PC-3 (cell line): ENCODE measurements at regions not wholly inside any gene's neighbourhood (a gene's known extent, or its start where the extent isn't known, plus 50 kb on each side); places are given as distances from the start of the nearest gene placed in this dataset.

Experiments
- ATAC-seq: fragments of 200-7000 bp; cut with Tn5 transposase; 2 replicates; pipeline ENCODE4 v1.9.1; 2020; ENCODE audit warnings: mild to moderate bottlenecking, moderate library complexity
- BruUV-seq: library from RNA; stranded (reverse); fragments of 400-500 nt; replicated peaks from 2 replicates; lab custom pipeline; 2021; lab: Mats Ljungman, UMichigan
- CTCF ChIA-PET: fragments of 300-600 bp; sonication (Branson Sonifier 250); formaldehyde crosslinking; loops from one replicate; lab custom pipeline; 2022; ENCODE audit warnings: antibody characterized with exemption; lab: Charles Lee
- POLR2A ChIA-PET: fragments of 300-600 bp; sonication (Branson Sonifier 250); formaldehyde crosslinking; loops from one replicate; lab custom pipeline; 2022; ENCODE audit warnings: antibody characterized with exemption; ENCODE audit not compliant: unreplicated experiment; lab: Charles Lee
- DNase-seq: peaks from one replicate; pipeline ENCODE4 v3.0.0-alpha.2; 2015
- H2AFZ ChIP-seq: fragments of 300-600 bp; sonication (generic); 2 replicates; pipeline ENCODE4 v1.6.0; 2016; ENCODE audit warnings: antibody characterized with exemption, low read length
- H3F3A ChIP-seq: fragments of 300-600 bp; sonication (generic); one replicate; pipeline ENCODE4 v1.6.0; 2017; ENCODE audit warnings: antibody characterized with exemption, low read length, control low read depth, mild to moderate bottlenecking; ENCODE audit not compliant: unreplicated experiment
- H3K27ac ChIP-seq: fragments of 300-600 bp; sonication (generic); 2 replicates; pipeline ENCODE4 v1.5.1; 2016; ENCODE audit warnings: mild to moderate bottlenecking, low read length
- H3K27me3 ChIP-seq: fragments of 300-600 bp; sonication (generic); 2 replicates; pipeline ENCODE4 v1.6.1; 2016; ENCODE audit warnings: low read length, mixed read lengths
- H3K36me3 ChIP-seq: fragments of 300-600 bp; sonication (generic); 2 replicates; pipeline ENCODE4 v1.6.1; 2016; ENCODE audit warnings: low read depth, mixed run types, low read length, mixed read lengths
- H3K4me1 ChIP-seq: fragments of 300-600 bp; sonication (generic); 2 replicates; pipeline ENCODE4 v1.5.1; 2016; ENCODE audit warnings: low read length; ENCODE audit not compliant: insufficient read depth
- H3K4me2 ChIP-seq: fragments of 300-600 bp; sonication (generic); 2 replicates; pipeline ENCODE4 v1.6.0; 2016; ENCODE audit warnings: low read length
- H3K4me3 ChIP-seq: fragments of 300-600 bp; sonication (generic); 2 replicates; pipeline ENCODE4 v1.5.1; 2016; ENCODE audit warnings: mild to moderate bottlenecking, low read length, mixed read lengths
- H3K79me2 ChIP-seq: fragments of 300-600 bp; sonication (generic); 2 replicates; pipeline ENCODE4 v1.6.1; 2017; ENCODE audit warnings: low read length, mixed read lengths
- H3K9ac ChIP-seq: fragments of 300-600 bp; sonication (generic); 2 replicates; pipeline ENCODE4 v1.6.0; 2016; ENCODE audit warnings: mild to moderate bottlenecking, low read length
- H3K9me2 ChIP-seq: fragments of 300-600 bp; sonication (generic); replicated peaks from 2 replicates; pipeline ENCODE4 v1.6.1; 2016; ENCODE audit warnings: mixed run types, low read length, mixed read lengths
- H3K9me3 ChIP-seq: fragments of 300-600 bp; sonication (generic); 2 replicates; pipeline ENCODE4 v1.6.1; 2016; ENCODE audit warnings: low read length, mixed read lengths
- H4K20me1 ChIP-seq: fragments of 300-600 bp; sonication (generic); 2 replicates; pipeline ENCODE4 v1.6.1; 2016; ENCODE audit warnings: low read length, mixed read lengths
- CTCF ChIP-seq: fragments of 300-600 bp; sonication (generic); conservative IDR thresholded peaks from 2 replicates; pipeline ENCODE4 v1.5.1; 2017; ENCODE audit warnings: antibody characterized with exemption, low read depth, mild to moderate bottlenecking, low read length
- EZH2 ChIP-seq: fragments of 300-600 bp; sonication (generic); IDR thresholded peaks from one replicate; pipeline ENCODE4 v1.6.1; 2017; ENCODE audit warnings: antibody characterized with exemption, mild to moderate bottlenecking, low read length; ENCODE audit not compliant: unreplicated experiment
- EZH2phosphoT487 ChIP-seq: fragments of 300-600 bp; sonication (generic); IDR thresholded peaks from 2 replicates; pipeline ENCODE4 v1.6.1; 2018; ENCODE audit warnings: mild to moderate bottlenecking, antibody characterized with exemption, low read length, borderline replicate concordance
- intact Hi-C: fragments of 100-400 bp; cut with micrococcal nuclease; formaldehyde crosslinking; loops from 2 replicates; pipeline ENCODE4 v1.9.0; 2023

- CTCF ChIA-PET, result no interaction called here
- H3K27ac ChIP-seq, result no peak overlapping the region
- intact Hi-C loops, result no loop called here
Observed at GRCh38 chr15:85937661-85938060, 142.0 kb upstream of the AGBL1 start.

GRCh38 chr15:85941186-85941855 is 138.3 kb upstream of the AGBL1 start:
- DNase-seq, result no peak
- H3K4me1 ChIP-seq, result no peaks in the 10 kb centered on the region
- no peaks in the 10 kb centered on the region for H3K79me2 ChIP-seq
- intact Hi-C loops, result no loop called here
- H3K9me2 ChIP-seq, result no peaks in the 10 kb centered on the region
- no peak overlapping the region for H3K4me3 ChIP-seq
- no peaks in the 10 kb centered on the region for H3K9me3 ChIP-seq
- H3K4me2 ChIP-seq, result no peak overlapping the region
- peaks cover 17% of the 10 kb centered on the region for H3K27me3 ChIP-seq
- H3F3A ChIP-seq, result no peaks in the 10 kb centered on the region
- no peak for TF ChIP-seq EZH2phosphoT487
- TF ChIP-seq EZH2, result no peak
- TF ChIP-seq CTCF, result no peak
- no peaks in the 10 kb centered on the region for H4K20me1 ChIP-seq
- CTCF ChIA-PET, result no interaction called here
- H3K27ac ChIP-seq, result no peak overlapping the region
- POLR2A ChIA-PET, result no interaction called here
- H2AFZ ChIP-seq, result no peak overlapping the region
- ATAC-seq, result no peak
- no peak overlapping the region for H3K9ac ChIP-seq
- H3K36me3 ChIP-seq, result no peaks in the 10 kb centered on the region
- no TSS peak for BruUV-seq

More at GRCh38 chr15:85937661-85938060, 142.0 kb upstream of the AGBL1 start:
- no peak overlapping the region for H2AFZ ChIP-seq
- no peak overlapping the region for H3K9ac ChIP-seq
- no peaks in the 10 kb centered on the region for H4K20me1 ChIP-seq
- POLR2A ChIA-PET, result no interaction called here
- H3K4me2 ChIP-seq, result no peak overlapping the region
- ATAC-seq (no peak), DNase-seq (no peak)
- H3K4me3 ChIP-seq, result no peak overlapping the region
- no peaks in the 10 kb centered on the region for H3F3A ChIP-seq
- H3K27me3 ChIP-seq, result peaks cover 19% of the 10 kb centered on the region; the same call in 1 of the 2 replicates
- H3K9me3 ChIP-seq, result no peaks in the 10 kb centered on the region
- H3K79me2 ChIP-seq, result no peaks in the 10 kb centered on the region
- H3K9me2 ChIP-seq, result no peaks in the 10 kb centered on the region
- H3K4me1 ChIP-seq, result no peaks in the 10 kb centered on the region
- TF ChIP-seq EZH2, result no peak
- no peak for TF ChIP-seq EZH2phosphoT487
- no peak for TF ChIP-seq CTCF
- H3K36me3 ChIP-seq, result no peaks in the 10 kb centered on the region
- BruUV-seq, result no TSS peak

GRCh38 chr15:85942632-85943031 is 137.0 kb upstream of the AGBL1 start:
- no peak overlapping the region for H3K9ac ChIP-seq
- no peak for TF ChIP-seq EZH2phosphoT487
- no peak for TF ChIP-seq CTCF
- TF ChIP-seq EZH2, result no peak
- H3K36me3 ChIP-seq, result no peaks in the 10 kb centered on the region
- ChIA-PET POLR2A (no interaction called here), CTCF (no interaction called here)
- no peaks in the 10 kb centered on the region for H3K9me2 ChIP-seq
- no peak overlapping the region for H2AFZ ChIP-seq
- peaks cover 13% of the 10 kb centered on the region for H3K27me3 ChIP-seq
- DNase-seq (no peak), ATAC-seq (no peak)
- no peak overlapping the region for H3K4me2 ChIP-seq
- H3F3A ChIP-seq, result no peaks in the 10 kb centered on the region
- no peak overlapping the region for H3K27ac ChIP-seq
- intact Hi-C loops, result no loop called here
- no peaks in the 10 kb centered on the region for H3K79me2 ChIP-seq
- no peaks in the 10 kb centered on the region for H4K20me1 ChIP-seq
- no peaks in the 10 kb centered on the region for H3K9me3 ChIP-seq
- H3K4me3 ChIP-seq, result no peak overlapping the region
- no TSS peak for BruUV-seq
- no peaks in the 10 kb centered on the region for H3K4me1 ChIP-seq
